Neuronal stem cell (in vitro differentiated cells): ENCODE measurements at regions not wholly inside any gene's neighbourhood (a gene's known extent, or its start where the extent isn't known, plus 50 kb on each side); places are given as distances from the start of the nearest gene placed in this dataset.
A peak's percentile ranks its signal among the peaks of the same experiment; 100 is the strongest.

Source experiments
- DNase-seq: peaks from one replicate; pipeline ENCODE4 v3.0.0-alpha.2; 2013; ENCODE audit warnings: low spot score
- H2AFZ ChIP-seq: one replicate; pipeline ENCODE4 v1.6.1; 2013; ENCODE audit warnings: mild to moderate bottlenecking, low read length, inconsistent platforms
- H2AK5ac ChIP-seq: 2 replicates; pipeline ENCODE4 v1.6.1; 2013; ENCODE audit warnings: low read depth, mild to moderate bottlenecking, inconsistent platforms, low read length, moderate library complexity, mixed read lengths
- H2BK120ac ChIP-seq: 2 replicates; pipeline ENCODE4 v1.6.1; 2013; ENCODE audit warnings: low read depth, mild to moderate bottlenecking, inconsistent platforms, low read length, moderate library complexity, mixed read lengths
- H2BK12ac ChIP-seq: one replicate; pipeline ENCODE4 v1.6.1; 2013; ENCODE audit warnings: low read length, inconsistent platforms
- H2BK15ac ChIP-seq: 2 replicates; pipeline ENCODE4 v1.6.1; 2013; ENCODE audit warnings: mild to moderate bottlenecking, low read length, inconsistent platforms, mixed read lengths
- H2BK5ac ChIP-seq: one replicate; pipeline ENCODE4 v1.6.1; 2013; ENCODE audit warnings: inconsistent platforms, mild to moderate bottlenecking, low read length, moderate library complexity
- H3K14ac ChIP-seq: one replicate; pipeline ENCODE4 v1.6.1; 2013; ENCODE audit warnings: low read length, inconsistent platforms
- H3K18ac ChIP-seq: 2 replicates; pipeline ENCODE4 v1.6.1; 2013; ENCODE audit warnings: low read length, inconsistent platforms
- H3K23ac ChIP-seq: 2 replicates; pipeline ENCODE4 v1.6.1; 2013; ENCODE audit warnings: low read depth, mild to moderate bottlenecking, mixed read lengths, low read length, inconsistent platforms; ENCODE audit not compliant: poor library complexity
- H3K27ac ChIP-seq: replicated peaks from 3 replicates; pipeline ENCODE4 v1.5.1; 2013; ENCODE audit warnings: low read length, inconsistent platforms
- H3K27me3 ChIP-seq, 3 experiments: 2 replicates each; pipeline ENCODE4 v1.6.1; 2013; ENCODE audit warnings: low read length in 3 of 3, mild to moderate bottlenecking in 2 of 3, inconsistent platforms in 1 of 3, low read depth in 1 of 3, mixed read lengths in 1 of 3, moderate library complexity in 1 of 3; ENCODE audit not compliant: control insufficient read depth in 3 of 3, insufficient read depth in 3 of 3
- H3K36me3 ChIP-seq, 2 donors: replicated peaks in 1 of 2; 2 replicates each; pipeline ENCODE4 v1.6.1; 2013; ENCODE audit warnings: low read length in 2 of 2; ENCODE audit not compliant: control insufficient read depth in 2 of 2, insufficient read depth in 2 of 2
- H3K4ac ChIP-seq: 2 replicates; pipeline ENCODE4 v1.6.1; 2013; ENCODE audit warnings: inconsistent platforms, mild to moderate bottlenecking, low read length, moderate library complexity
- H3K4me1 ChIP-seq, 2 donors: 1 replicate in 1 of 2; 2 replicates in 1 of 2; pipeline ENCODE4 v1.6.1; 2013; ENCODE audit warnings: low read length in 2 of 2, low read depth in 1 of 2; ENCODE audit not compliant: control insufficient read depth in 2 of 2, insufficient read depth in 1 of 2
- H3K4me2 ChIP-seq: one replicate; pipeline ENCODE4 v1.6.1; 2013; ENCODE audit warnings: mild to moderate bottlenecking, low read length, inconsistent platforms; ENCODE audit not compliant: insufficient read depth, poor library complexity, severe bottlenecking
- H3K4me3 ChIP-seq, 2 donors: 2 replicates each; pipeline ENCODE4 v1.5.1; 2013; ENCODE audit warnings: low read length in 2 of 2, mild to moderate bottlenecking in 2 of 2, inconsistent platforms in 1 of 2, moderate library complexity in 1 of 2
- H3K79me1 ChIP-seq: one replicate; pipeline ENCODE4 v1.6.1; 2013; ENCODE audit warnings: low read depth, mild to moderate bottlenecking, inconsistent platforms, low read length, moderate library complexity
- H3K9ac ChIP-seq: one replicate; pipeline ENCODE4 v1.6.1; 2013; ENCODE audit warnings: mild to moderate bottlenecking, low read depth, low read length, inconsistent platforms; ENCODE audit not compliant: poor library complexity
- H3K9me3 ChIP-seq, 2 donors: replicated peaks in 1 of 2; 2 replicates each; pipeline versions ENCODE3 to v1.6.1; 2013; ENCODE audit warnings: low read length in 2 of 2, mild to moderate bottlenecking in 2 of 2, inconsistent platforms in 1 of 2, low read depth in 1 of 2, mixed read lengths in 1 of 2, moderate library complexity in 1 of 2; ENCODE audit not compliant: control insufficient read depth in 2 of 2, insufficient read depth in 1 of 2
- H4K8ac ChIP-seq: one replicate; pipeline ENCODE4 v1.6.1; 2013; ENCODE audit warnings: low read depth, mild to moderate bottlenecking, inconsistent platforms, low read length, moderate library complexity
- H4K91ac ChIP-seq: one replicate; pipeline ENCODE4 v1.6.1; 2013; ENCODE audit warnings: low read length, low read depth, mild to moderate bottlenecking, inconsistent platforms; ENCODE audit not compliant: poor library complexity
- WGBS, 2 donors: extraction: QIAGEN DNeasy Blood & Tissue Kit; methylation state at CpG; one replicate each; pipeline ENCODE4 v1.1.7; 2013; ENCODE audit warnings: missing lambda C conversion rate in 2 of 2, mixed read lengths in 1 of 2; ENCODE audit not compliant: insufficient read length in 2 of 2, insufficient replicate concordance in 1 of 2; ENCODE audit errors: extremely low coverage in 2 of 2; 5-methylcytosine and 5-hydroxymethylcytosine counted together

GRCh38 chr1:30446508-30446907 lies 276.9 kb downstream of the MATN1 start:
- Histone ChIP-seq H3K4me3 (no peak overlapping the region), H3K9ac (no peak overlapping the region), H2BK15ac (peak overlapping the region; percentile 34), H2BK12ac (no peak overlapping the region), H2BK120ac (no peak overlapping the region), H3K14ac (no peak overlapping the region), H3K36me3 (no peaks in the 10 kb centered on the region), H3K4me2 (no peak overlapping the region), H3K4ac (no peak overlapping the region), H2BK5ac (no peak overlapping the region), H4K8ac (peak overlapping the region; percentile 52), H2AFZ (no peak overlapping the region), H3K27me3 (peaks cover 0 to 1% (median 0%) of the 10 kb centered on the region in 3 experiments), H4K91ac (no peak overlapping the region), H3K4me1 (peaks cover 0 to 2% of the 10 kb centered on the region in 2 donors), H3K27ac (no peak overlapping the region), H3K18ac (peak overlapping the region; percentile 48), H3K23ac (peak overlapping the region; percentile 46), H3K9me3 (no peaks in the 10 kb centered on the region), H3K79me1 (peaks cover 2% of the 10 kb centered on the region), H2AK5ac (no peak overlapping the region)
- DNase-seq = no peak
- WGBS, 2 donors = no CpG with 5 or more reads among the region's 9 CpGs

DNA sequence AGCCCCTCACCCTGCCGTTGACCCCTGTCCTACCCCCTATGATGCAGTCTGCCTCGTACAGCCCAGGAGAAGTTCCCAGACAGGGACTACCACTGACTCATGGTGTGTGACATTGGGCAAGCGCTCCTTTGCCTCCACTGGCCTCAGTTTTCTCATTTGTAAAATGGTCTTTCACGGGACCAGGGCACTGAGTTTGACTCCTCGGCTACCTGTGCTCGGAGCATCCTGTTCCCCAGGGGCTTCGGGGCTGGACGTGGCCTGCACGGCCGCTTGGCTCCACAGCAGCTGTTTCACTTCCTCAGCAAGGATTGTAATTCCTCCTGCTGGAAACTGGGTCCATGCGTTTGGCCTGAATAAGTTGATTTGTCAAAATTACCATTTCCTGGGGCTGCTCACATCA lies 277.3 kb downstream of the MATN1 start:
- Histone ChIP-seq H3K27ac (no peak overlapping the region), H2BK12ac (no peak overlapping the region), H3K36me3 (no peaks in the 10 kb centered on the region), H3K18ac (no peak overlapping the region), H2BK15ac (no peak overlapping the region), H2AFZ (no peak overlapping the region), H3K4me3 (no peak overlapping the region), H4K91ac (no peak overlapping the region), H3K9me3 (no peaks in the 10 kb centered on the region), H4K8ac (no peak overlapping the region), H3K4ac (no peak overlapping the region), H3K4me1 (peaks cover 0 to 2% of the 10 kb centered on the region in 2 donors), H3K23ac (no peak overlapping the region), H2BK5ac (no peak overlapping the region), H3K79me1 (peaks cover 2% of the 10 kb centered on the region), H3K14ac (no peak overlapping the region), H3K4me2 (no peak overlapping the region), H3K9ac (no peak overlapping the region), H2BK120ac (no peak overlapping the region), H3K27me3 (peaks cover 0 to 1% (median 0%) of the 10 kb centered on the region in 3 experiments), H2AK5ac (peak overlapping the region; percentile 1)
- WGBS, 2 donors = no CpG with 5 or more reads among the region's 11 CpGs
- no peak for DNase-seq

GRCh38 chr1:30445449-30445848 lies 277.9 kb downstream of the MATN1 start:
- no CpG with 5 or more reads among the region's 10 CpGs for WGBS, 2 donors

GRCh38 chr1:30444850-30445249 lies 278.5 kb downstream of the MATN1 start:
- no peak overlapping the region for H4K91ac ChIP-seq
- H3K4me2 ChIP-seq = no peak overlapping the region
- H3K36me3 ChIP-seq = no peaks in the 10 kb centered on the region
- H4K8ac ChIP-seq = no peak overlapping the region
- H2BK12ac ChIP-seq = no peak overlapping the region
- H2BK5ac ChIP-seq = no peak overlapping the region
- H2BK120ac ChIP-seq = no peak overlapping the region
- H3K9ac ChIP-seq = no peak overlapping the region
- no peak overlapping the region for H3K14ac ChIP-seq
- H2AK5ac ChIP-seq = no peak overlapping the region
- no CpG with 5 or more reads among the region's 2 CpGs for WGBS, 2 donors
- H3K27me3 ChIP-seq = peaks cover 0 to 1% (median 0%) of the 10 kb centered on the region in 3 experiments
- no peaks in the 10 kb centered on the region for H3K9me3 ChIP-seq
- no peak for DNase-seq
- H3K79me1 ChIP-seq = no peaks in the 10 kb centered on the region
- no peak overlapping the region for H2BK15ac ChIP-seq
- no peak overlapping the region for H3K23ac ChIP-seq
- H3K18ac ChIP-seq = no peak overlapping the region
- peaks cover 0 to 2% of the 10 kb centered on the region in 2 donors for H3K4me1 ChIP-seq
- no peak overlapping the region for H3K4ac ChIP-seq
- H3K27ac ChIP-seq = no peak overlapping the region
- H2AFZ ChIP-seq = no peak overlapping the region
- H3K4me3 ChIP-seq = no peak overlapping the region

More at GRCh38 chr1:30445449-30445848, 277.9 kb downstream of the MATN1 start:
- H3K9me3 ChIP-seq = no peaks in the 10 kb centered on the region
- no peak overlapping the region for H3K18ac ChIP-seq
- H3K4me2 ChIP-seq = no peak overlapping the region
- H4K91ac ChIP-seq = no peak overlapping the region
- no peak overlapping the region for H2BK120ac ChIP-seq
- H2BK12ac ChIP-seq = no peak overlapping the region
- H4K8ac ChIP-seq = no peak overlapping the region
- no peak overlapping the region for H3K4ac ChIP-seq
- H3K27me3 ChIP-seq = peaks cover 0 to 1% (median 0%) of the 10 kb centered on the region in 3 experiments
- no peak overlapping the region for H3K9ac ChIP-seq
- no peak overlapping the region for H2AFZ ChIP-seq
- H2BK15ac ChIP-seq = no peak overlapping the region
- H3K27ac ChIP-seq = no peak overlapping the region
- no peaks in the 10 kb centered on the region for H3K79me1 ChIP-seq
- no peaks in the 10 kb centered on the region for H3K36me3 ChIP-seq
- no peak for DNase-seq
- no peak overlapping the region for H3K23ac ChIP-seq
- peaks cover 0 to 2% of the 10 kb centered on the region in 2 donors for H3K4me1 ChIP-seq
- H2BK5ac ChIP-seq = no peak overlapping the region
- no peak overlapping the region for H3K4me3 ChIP-seq
- no peak overlapping the region for H2AK5ac ChIP-seq
- no peak overlapping the region for H3K14ac ChIP-seq
